HTR-8/SVneo (cell line): ENCODE measurements at regions not wholly inside any gene's neighbourhood (a gene's known extent, or its start where the extent isn't known, plus 50 kb on each side); places are given as distances from the start of the nearest gene placed in this dataset.
"Not testable (repeated sequence)": the region's sequence is repeated elsewhere in the genome, so short reads cannot be mapped to it uniquely, and the experiment has no call there.

Experiments used
- DNase-seq: peaks from one replicate; pipeline ENCODE4 v3.0.0; 2011; ENCODE audit warnings: low spot score, mixed read lengths; ENCODE audit not compliant: insufficient read length
- FAIRE-seq: peaks from 2 replicates; lab custom pipeline; 2011; peaks lifted over from hg19 to GRCh38; lab: Jason Lieb, UNC

- DNase-seq (no peak), FAIRE-seq (no peak)
Measured at GRCh38 chr2:224127871-224128501, 88.9 kb upstream of the SERPINE2 start.

GRCh38 chr2:224126440-224126839, 87.4 kb upstream of the SERPINE2 start:
- no peak for DNase-seq
- no peak for FAIRE-seq

GRCh38 chr2:224126003-224126402, 86.9 kb upstream of the SERPINE2 start:
- FAIRE-seq: no peak
- no peak for DNase-seq

- DNase-seq: no peak
- no peak for FAIRE-seq
Measured at GRCh38 chr2:224122542-224122941, 83.5 kb upstream of the SERPINE2 start.

- DNase-seq (no peak), FAIRE-seq (no peak)
Measured at GRCh38 chr2:224121406-224122067, 82.5 kb upstream of the SERPINE2 start.

GRCh38 chr2:224120986-224121385, 81.9 kb upstream of the SERPINE2 start:
- no peak for FAIRE-seq
- no peak for DNase-seq

GRCh38 chr2:224119846-224120245, 80.8 kb upstream of the SERPINE2 start:
- FAIRE-seq, DNase-seq: not testable (repeated sequence)

- DNase-seq: no peak
- FAIRE-seq: no peak
Measured at GRCh38 chr2:224114428-224114827, 75.3 kb upstream of the SERPINE2 start.

GRCh38 chr2:224113930-224114329, 74.8 kb upstream of the SERPINE2 start:
- FAIRE-seq: not testable (repeated sequence)

GRCh38 chr2:224111576-224111975, 72.5 kb upstream of the SERPINE2 start:
- DNase-seq (no peak), FAIRE-seq (no peak)

More at GRCh38 chr2:224113930-224114329, 74.8 kb upstream of the SERPINE2 start:
- not testable (repeated sequence) for DNase-seq

GRCh38 chr2:224110811-224111210, 71.7 kb upstream of the SERPINE2 start:
- FAIRE-seq: no peak
- DNase-seq: no peak

- no peak for DNase-seq
- no peak for FAIRE-seq
Measured at GRCh38 chr2:224109751-224110150, 70.7 kb upstream of the SERPINE2 start.

- FAIRE-seq (no peak), DNase-seq (no peak)
Measured at GRCh38 chr2:224106794-224107193, 67.7 kb upstream of the SERPINE2 start.

- no peak for DNase-seq
- no peak for FAIRE-seq
Measured at GRCh38 chr2:224104668-224105386, 65.7 kb upstream of the SERPINE2 start.

GRCh38 chr2:224103651-224104050, 64.6 kb upstream of the SERPINE2 start:
- FAIRE-seq: no peak
- DNase-seq: no peak

GRCh38 chr2:224102991-224103390, 63.9 kb upstream of the SERPINE2 start:
- no peak for DNase-seq
- no peak for FAIRE-seq

- DNase-seq (peak; percentile 63), FAIRE-seq (peak; percentile 75)
Measured at GRCh38 chr2:224101820-224102630, 62.9 kb upstream of the SERPINE2 start.

- FAIRE-seq (no peak), DNase-seq (no peak)
Measured at GRCh38 chr2:224099861-224100643, 61.0 kb upstream of the SERPINE2 start.

- no peak for DNase-seq
- no peak for FAIRE-seq
Measured at GRCh38 chr2:224098481-224099230, 59.6 kb upstream of the SERPINE2 start.
